Aorta (tissue), 5 donors: ENCODE measurements at regions not wholly inside any gene's neighbourhood (a gene's known extent, or its start where the extent isn't known, plus 50 kb on each side); places are given as distances from the start of the nearest gene placed in this dataset.

ENCODE experiments used
- ATAC-seq: fragments of 200-7000 bp; cut with Tn5 transposase; one replicate; pipeline ENCODE4 v1.9.1; 2022; ENCODE audit warnings: moderate library complexity; ENCODE audit not compliant: low FRiP score
- DNase-seq, 2 donors: peaks; one replicate each; pipeline ENCODE4 v3.0.0-alpha.2; 2020
- H3K27ac ChIP-seq, 2 donors: one replicate each; pipeline ENCODE4 v1.5.1; 2013; ENCODE audit warnings: low read length in 2 of 2, mild to moderate bottlenecking in 2 of 2, moderate library complexity in 2 of 2, control low read depth in 1 of 2, inconsistent platforms in 1 of 2, low read depth in 1 of 2
- H3K27me3 ChIP-seq, 2 donors: one replicate each; pipeline ENCODE4 v1.6.1; 2013; ENCODE audit warnings: control low read depth in 1 of 2, low read length in 1 of 2, mild to moderate bottlenecking in 1 of 2, moderate library complexity in 1 of 2; ENCODE audit not compliant: insufficient read depth in 2 of 2, control insufficient read depth in 1 of 2
- H3K36me3 ChIP-seq, 2 donors: one replicate each; pipeline ENCODE4 v1.6.1; 2013; ENCODE audit warnings: control low read depth in 1 of 2, low read length in 1 of 2, mild to moderate bottlenecking in 1 of 2; ENCODE audit not compliant: insufficient read depth in 2 of 2, control insufficient read depth in 1 of 2
- H3K4me1 ChIP-seq, 2 donors: one replicate each; pipeline ENCODE4 v1.6.1; 2013; ENCODE audit warnings: low read length in 2 of 2, control low read depth in 1 of 2, mild to moderate bottlenecking in 1 of 2, moderate library complexity in 1 of 2; ENCODE audit not compliant: insufficient read depth in 2 of 2, control insufficient read depth in 1 of 2
- H3K4me3 ChIP-seq, 2 donors: one replicate each; pipeline ENCODE4 v1.5.1; 2013; ENCODE audit warnings: low read length in 2 of 2, control low read depth in 1 of 2, mild to moderate bottlenecking in 1 of 2
- H3K9me3 ChIP-seq: one replicate; pipeline ENCODE4 v1.6.1; 2013; ENCODE audit warnings: mild to moderate bottlenecking, low read length; ENCODE audit not compliant: control insufficient read depth
- WGBS, 2 donors: extraction: QIAGEN DNeasy Blood & Tissue Kit; methylation state at CpG; one replicate each; pipeline ENCODE4 v1.1.7; 2013; 5-methylcytosine and 5-hydroxymethylcytosine counted together
- intact Hi-C, 2 donors: fragments of 100-400 bp; cut with DNase I; formaldehyde crosslinking; loops; one replicate each; pipeline versions ENCODE4 v1.14.2 to v1.15.0; 2022
- donor health status: healthy with polysubstance abuse.
- donor health status: Bipolar disorder and iron deficiency.
- donor health status: DM: no; HTN: no; CAD: no.
- donor health status: DM: no; HTN: no; CAD: no.
- donor health status: DM: yes; HTN: yes; CAD: no.

DNA sequence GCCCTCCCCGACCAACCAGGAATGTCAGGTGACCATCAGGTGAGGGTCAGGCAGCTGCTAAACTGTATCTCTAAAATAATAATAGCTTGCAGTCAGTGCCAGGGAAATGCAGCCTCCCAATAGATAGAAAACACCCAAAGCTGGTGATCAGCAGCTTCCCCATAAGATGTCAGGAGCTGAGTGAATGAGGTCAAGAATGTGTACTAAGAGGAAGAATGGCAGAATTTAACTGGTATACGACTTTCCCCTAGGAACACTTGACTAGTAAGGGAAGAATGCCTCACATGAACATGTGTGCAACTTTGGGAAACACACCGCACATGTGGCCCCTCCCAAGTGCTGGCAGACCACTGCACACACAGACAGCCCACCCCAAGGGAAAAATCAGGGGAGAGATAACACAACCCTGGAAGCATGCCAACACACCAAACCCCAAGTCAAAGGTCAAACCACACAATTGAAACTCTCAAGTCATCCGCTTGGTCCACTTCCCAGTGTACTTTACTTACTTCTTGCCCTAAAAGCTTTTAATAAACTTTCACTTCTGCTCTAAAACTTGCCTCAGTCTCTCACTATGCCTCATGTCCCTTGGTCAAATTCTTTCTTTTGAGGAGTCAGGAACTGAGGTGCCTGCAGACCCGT lies 806.5 kb downstream of the OTOL1 start:
- Histone ChIP-seq H3K36me3 (no peaks in the 10 kb centered on the region), H3K9me3 (no peaks in the 10 kb centered on the region), H3K27ac (no peak overlapping the region), H3K4me3 (no peak overlapping the region), H3K4me1 (no peaks in the 10 kb centered on the region), H3K27me3 (no peaks in the 10 kb centered on the region)
- intact Hi-C loops: no loop called here
- WGBS, 2 donors: 87% methylated on average over 5 of the region's 5 CpGs
- ATAC-seq (no peak), DNase-seq (no peak)

DNA sequence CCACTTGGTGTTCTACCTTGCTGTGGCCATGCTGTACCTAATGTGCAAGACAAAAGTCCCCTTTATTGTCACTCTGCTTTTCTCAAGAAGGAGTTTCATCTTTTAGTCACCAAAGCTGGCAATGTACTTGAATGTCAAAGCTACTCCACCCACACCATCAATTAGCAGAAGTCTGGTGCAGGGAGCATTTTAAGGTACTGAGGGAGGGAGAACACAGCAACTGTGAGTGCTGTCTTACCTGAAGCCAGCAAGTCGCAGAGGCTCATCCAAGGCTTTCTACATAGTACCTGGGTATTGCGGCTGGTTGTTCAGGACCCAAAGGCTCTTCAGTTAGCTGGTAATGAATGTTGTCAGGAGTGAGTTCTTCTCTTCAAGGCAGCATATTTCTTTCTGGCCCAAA lies 820.4 kb downstream of the OTOL1 start:
- Histone ChIP-seq H3K36me3 (no peaks in the 10 kb centered on the region), H3K27me3 (no peaks in the 10 kb centered on the region), H3K27ac (no peak overlapping the region), H3K4me1 (no peaks in the 10 kb centered on the region), H3K4me3 (no peak overlapping the region), H3K9me3 (peaks cover 4% of the 10 kb centered on the region)
- intact Hi-C loops: no loop called here
- DNase-seq (no peak), ATAC-seq (no peak)
- 98% methylated on average over 2 of the region's 2 CpGs for WGBS, 2 donors

GRCh38 chr3:162328649-162329048 lies 832.0 kb downstream of the OTOL1 start:
- Histone ChIP-seq H3K4me1 (no peaks in the 10 kb centered on the region), H3K36me3 (no peaks in the 10 kb centered on the region), H3K9me3 (no peaks in the 10 kb centered on the region), H3K27me3 (no peaks in the 10 kb centered on the region), H3K27ac (no peak overlapping the region), H3K4me3 (no peak overlapping the region)
- intact Hi-C loops: no loop called here
- 97 to 98% methylated on average over 1 of the region's 1 CpG for WGBS, 2 donors
- ATAC-seq: no peak
- no peak for DNase-seq

DNA sequence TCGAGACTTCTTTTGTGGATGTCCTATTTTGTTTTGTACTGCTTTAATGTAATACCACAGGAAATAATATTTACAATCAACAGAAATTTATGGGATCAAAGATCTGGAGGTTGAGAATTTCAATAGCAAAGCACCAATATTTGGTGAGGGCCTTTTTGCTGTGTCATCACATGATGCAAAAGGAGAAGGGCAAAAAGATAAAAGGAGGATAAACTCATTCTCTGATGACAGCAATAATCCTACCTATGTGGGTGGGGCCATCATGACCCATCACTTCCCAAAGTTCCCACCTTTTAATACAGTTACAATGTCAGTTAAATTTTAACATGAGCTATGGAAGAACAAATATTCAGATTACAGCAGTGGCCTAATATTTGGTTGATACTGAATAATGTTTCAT lies 832.9 kb downstream of the OTOL1 start:
- WGBS, 2 donors: 92 to 96% methylated on average over 1 of the region's 1 CpG
- no peak for DNase-seq
- no peaks in the 10 kb centered on the region for H3K36me3 ChIP-seq
- H3K9me3 ChIP-seq: no peaks in the 10 kb centered on the region
- no peaks in the 10 kb centered on the region for H3K27me3 ChIP-seq
- H3K4me1 ChIP-seq: no peaks in the 10 kb centered on the region
- ATAC-seq: no peak
- no peak overlapping the region for H3K27ac ChIP-seq
- intact Hi-C loops: no loop called here
- no peak overlapping the region for H3K4me3 ChIP-seq

- Histone ChIP-seq H3K27me3 (no peaks in the 10 kb centered on the region), H3K4me1 (no peaks in the 10 kb centered on the region), H3K27ac (no peak overlapping the region), H3K9me3 (peaks cover 2% of the 10 kb centered on the region), H3K4me3 (no peak overlapping the region), H3K36me3 (no peaks in the 10 kb centered on the region)
- intact Hi-C loops: no loop called here
- no peak for ATAC-seq
- DNase-seq: no peak
- WGBS, 2 donors: 77 to 79% methylated on average over 3 of the region's 3 CpGs
Measured at GRCh38 chr3:162332344-162332743, 835.7 kb downstream of the OTOL1 start.

DNA sequence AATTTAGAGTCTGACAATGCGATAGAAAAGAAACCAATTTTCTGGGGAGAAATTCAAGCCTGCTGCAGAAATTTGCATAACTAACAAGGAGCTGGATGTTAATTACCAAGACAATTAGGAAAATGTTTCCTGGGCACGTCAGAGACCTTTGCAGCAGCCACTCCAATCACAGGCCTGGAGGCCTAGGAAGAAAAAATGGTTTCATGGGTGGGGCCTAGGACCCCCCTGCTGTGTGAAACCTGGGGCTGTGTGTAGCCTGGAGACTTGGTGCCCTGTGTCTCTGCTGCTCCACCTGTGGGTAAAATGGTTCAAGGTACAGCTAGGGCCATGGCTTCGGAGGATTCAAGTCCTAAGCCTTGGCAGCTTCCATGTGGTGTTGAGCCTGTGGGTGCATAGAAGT lies 837.9 kb downstream of the OTOL1 start:
- no peaks in the 10 kb centered on the region for H3K36me3 ChIP-seq
- H3K4me1 ChIP-seq: no peaks in the 10 kb centered on the region
- DNase-seq (no peak), ATAC-seq (no peak)
- WGBS, 2 donors: 93 to 97% methylated on average over 3 of the region's 3 CpGs
- intact Hi-C loops: no loop called here
- no peak overlapping the region for H3K27ac ChIP-seq
- peaks cover 2% of the 10 kb centered on the region for H3K9me3 ChIP-seq
- H3K27me3 ChIP-seq: no peaks in the 10 kb centered on the region
- no peak overlapping the region for H3K4me3 ChIP-seq

DNA sequence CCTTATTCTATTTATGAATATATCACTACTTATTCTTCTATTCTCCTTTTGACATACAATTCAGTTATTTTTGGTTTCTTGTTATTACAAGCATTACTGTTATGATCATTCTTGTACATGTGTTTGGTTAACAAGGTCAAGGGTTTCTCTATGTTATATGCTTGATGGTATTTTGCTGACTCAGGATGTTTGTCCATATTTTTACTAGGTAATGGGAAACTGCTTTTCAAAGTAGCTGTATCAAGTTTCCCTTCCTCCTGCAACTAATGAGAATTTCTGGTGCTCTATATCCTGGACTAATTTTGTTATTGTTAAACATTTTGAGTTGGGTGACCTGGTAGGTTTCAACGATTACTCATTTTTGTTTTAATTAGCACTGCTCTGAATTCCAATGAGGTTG lies 841.0 kb downstream of the OTOL1 start:
- no peaks in the 10 kb centered on the region for H3K36me3 ChIP-seq
- WGBS, 2 donors: 61 to 64% methylated on average over 1 of the region's 1 CpG
- H3K27me3 ChIP-seq: no peaks in the 10 kb centered on the region
- no peaks in the 10 kb centered on the region for H3K4me1 ChIP-seq
- no peak overlapping the region for H3K4me3 ChIP-seq
- H3K9me3 ChIP-seq: peaks cover 2% of the 10 kb centered on the region
- intact Hi-C loops: no loop called here
- H3K27ac ChIP-seq: no peak overlapping the region
- DNase-seq (no peak), ATAC-seq (no peak)

- Histone ChIP-seq H3K4me1 (no peaks in the 10 kb centered on the region), H3K27ac (no peak overlapping the region), H3K9me3 (peaks cover 2% of the 10 kb centered on the region), H3K36me3 (no peaks in the 10 kb centered on the region), H3K27me3 (no peaks in the 10 kb centered on the region), H3K4me3 (no peak overlapping the region)
- intact Hi-C loops: no loop called here
- ATAC-seq: no peak
- DNase-seq: no peak
Measured at GRCh38 chr3:162338514-162338913, 841.9 kb downstream of the OTOL1 start.

DNA sequence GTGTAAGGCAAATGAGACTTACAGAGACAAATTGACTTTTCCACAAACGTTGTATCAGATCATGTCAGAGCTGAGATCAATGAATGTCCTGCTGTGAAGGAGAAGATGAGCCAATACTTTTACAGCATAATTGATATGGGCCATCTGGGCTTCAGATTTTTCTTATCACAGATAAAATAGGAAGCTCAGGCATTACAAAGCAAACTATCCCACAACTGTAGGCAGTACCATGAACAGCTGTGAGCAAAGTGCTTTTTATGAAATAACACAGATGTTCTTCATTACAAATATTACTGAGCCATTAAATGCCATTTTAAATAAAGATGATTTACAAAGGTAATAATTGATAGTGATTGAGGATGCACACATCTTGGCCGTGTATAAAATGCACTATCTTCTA lies 852.3 kb downstream of the OTOL1 start:
- H3K4me3 ChIP-seq: no peak overlapping the region
- H3K9me3 ChIP-seq: no peaks in the 10 kb centered on the region
- no peaks in the 10 kb centered on the region for H3K4me1 ChIP-seq
- intact Hi-C loops: no loop called here
- 45 to 59% methylated on average over 2 of the region's 2 CpGs for WGBS, 2 donors
- DNase-seq (no peak), ATAC-seq (no peak)
- H3K36me3 ChIP-seq: no peaks in the 10 kb centered on the region
- no peaks in the 10 kb centered on the region for H3K27me3 ChIP-seq
- H3K27ac ChIP-seq: no peak overlapping the region
